ENCODE measurements at regions not wholly inside any gene's neighbourhood (a gene's known extent, or its start where the extent isn't known, plus 50 kb on each side); places are given as distances from the start of the nearest gene placed in this dataset.

GRCh38 chr14:76955575-76956315 lies 72.8 kb downstream of the IRF2BPL start:
- TF ChIP-seq CTCF (IDR thresholded peaks at IDR 0.05; ENCODE audit: insufficient read depth, low read depth, low read length, missing control alignments), result no peak
- DNase-seq (ENCODE audit: low read depth), result peak; percentile 75
- peak overlapping the region; percentile 71 for H3K4me3 ChIP-seq (ENCODE audit: low read depth, low read length)

- no peak overlapping the region for H3K4me3 ChIP-seq (ENCODE audit: low read depth, low read length)
- DNase-seq (ENCODE audit: low read depth), result no peak
- no peak for TF ChIP-seq CTCF (IDR thresholded peaks at IDR 0.05; ENCODE audit: insufficient read depth, low read depth, low read length, missing control alignments)
Measured at GRCh38 chr14:76954394-76955190, 73.9 kb downstream of the IRF2BPL start.

- H3K4me3 ChIP-seq (ENCODE audit: low read depth, low read length), result peak overlapping the region; percentile 24
- DNase-seq (ENCODE audit: low read depth), result peak; percentile 57
Measured at GRCh38 chr14:76953311-76953945, 75.1 kb downstream of the IRF2BPL start.

GRCh38 chr14:76951166-76951565 lies 77.3 kb downstream of the IRF2BPL start:
- no peak overlapping the region for H3K4me3 ChIP-seq (ENCODE audit: low read depth, low read length)
- no peak for TF ChIP-seq CTCF (IDR thresholded peaks at IDR 0.05; ENCODE audit: insufficient read depth, low read depth, low read length, missing control alignments)
- DNase-seq (ENCODE audit: low read depth), result no peak

More at GRCh38 chr14:76953311-76953945, 75.1 kb downstream of the IRF2BPL start:
- TF ChIP-seq CTCF (IDR thresholded peaks at IDR 0.05; ENCODE audit: insufficient read depth, low read depth, low read length, missing control alignments), result no peak

GRCh38 chr14:76950055-76951020 lies 78.2 kb downstream of the IRF2BPL start:
- DNase-seq (ENCODE audit: low read depth), result no peak
- no peak overlapping the region for H3K4me3 ChIP-seq (ENCODE audit: low read depth, low read length)
- no peak for TF ChIP-seq CTCF (IDR thresholded peaks at IDR 0.05; ENCODE audit: insufficient read depth, low read depth, low read length, missing control alignments)

- H3K4me3 ChIP-seq (ENCODE audit: low read depth, low read length), result no peak overlapping the region
- no peak for TF ChIP-seq CTCF (IDR thresholded peaks at IDR 0.05; ENCODE audit: insufficient read depth, low read depth, low read length, missing control alignments)
- DNase-seq (ENCODE audit: low read depth), result no peak
Measured at GRCh38 chr14:76948976-76949375, 79.5 kb downstream of the IRF2BPL start.
